HEK293 (cell line): ENCODE measurements at regions not wholly inside any gene's neighbourhood (a gene's known extent, or its start where the extent isn't known, plus 50 kb on each side); places are given as distances from the start of the nearest gene placed in this dataset.

Experiments
- CTCF ChIA-PET: fragments of 350-600 bp; formaldehyde crosslinking; extraction: SDS; loops from one replicate; lab custom pipeline; 2021; ENCODE audit warnings: antibody characterized with exemption; lab: Yijun Ruan, JAX
- POLR2A ChIA-PET: fragments of 300-600 bp; formaldehyde crosslinking; extraction: SDS; loops from one replicate; lab custom pipeline; 2020; ENCODE audit warnings: antibody characterized with exemption, inconsistent platforms; lab: Yijun Ruan, JAX
- H3K27ac ChIP-seq: fragments of 200-500 bp; sonication (Bioruptor generic); 2 replicates; pipeline ENCODE4 v1.5.1; 2014; ENCODE audit warnings: low read depth, low read length, control low read depth, inconsistent platforms; ENCODE audit errors: extremely low read depth
- H3K36me3 ChIP-seq, 2 experiments: fragments of 200-500 bp in 1 of 2; sonication (Bioruptor generic) in 1 of 2; 1 replicate in 1 of 2; 2 replicates in 1 of 2; pipeline ENCODE4 v1.5.1; 2014 to 2017; ENCODE audit warnings: inconsistent platforms in 2 of 2, low read length in 2 of 2; ENCODE audit not compliant: control insufficient read depth in 2 of 2, insufficient read depth in 1 of 2
- H3K4me1 ChIP-seq: fragments of 200-500 bp; sonication (Bioruptor generic); 2 replicates; pipeline ENCODE4 v1.5.1; 2014; ENCODE audit warnings: mild to moderate bottlenecking, low read length, inconsistent platforms; ENCODE audit not compliant: control insufficient read depth, insufficient read depth
- H3K4me3 ChIP-seq: 2 replicates; pipeline ENCODE4 v1.5.1; 2011; ENCODE audit warnings: low read depth, mild to moderate bottlenecking, control low read depth, low read length, moderate library complexity
- H3K9me3 ChIP-seq: fragments of 200-500 bp; sonication (Bioruptor generic); 2 replicates; pipeline ENCODE4 v1.5.1; 2014; ENCODE audit warnings: low read depth, low read length, inconsistent platforms; ENCODE audit not compliant: control insufficient read depth, insufficient read depth
- PATZ1 ChIP-seq: fragments of 450-650 bp; formaldehyde crosslinking; IDR thresholded peaks from 2 replicates; pipeline ENCODE4 v1.5.1; 2016; ENCODE audit warnings: missing biosample characterization, missing genetic modification characterization
- SETDB1 ChIP-seq: IDR thresholded peaks from one replicate; pipeline ENCODE4 v1.6.1; 2017; ENCODE audit warnings: mild to moderate bottlenecking, low read length, moderate library complexity, mixed read lengths; ENCODE audit not compliant: insufficient read length
- ZEB2 ChIP-seq: fragments of 450-650 bp; formaldehyde crosslinking; IDR thresholded peaks from 2 replicates; pipeline ENCODE4 v1.5.1; 2016; ENCODE audit warnings: missing biosample characterization, missing genetic modification characterization
- ZNF148 ChIP-seq: fragments of 450-650 bp; formaldehyde crosslinking; IDR thresholded peaks from 2 replicates; pipeline ENCODE4 v1.5.0; 2017; ENCODE audit warnings: missing biosample characterization, missing genetic modification characterization, borderline replicate concordance
- ZNF211 ChIP-seq: fragments of 450-650 bp; formaldehyde crosslinking; IDR thresholded peaks from 2 replicates; pipeline ENCODE4 v1.5.1; 2016; ENCODE audit warnings: low read depth, missing biosample characterization, missing genetic modification characterization
- ZNF274 ChIP-seq, 2 experiments: fragments of 200-500 bp in 1 of 2; fragments of 450-650 bp in 1 of 2; sonication (Bioruptor generic) in 1 of 2; formaldehyde crosslinking in 1 of 2; IDR thresholded peaks; 2 replicates each; pipeline versions ENCODE4 v1.5.1 to v1.6.1; 2014 to 2016; ENCODE audit warnings: borderline replicate concordance in 1 of 2, inconsistent platforms in 1 of 2, low read length in 1 of 2, missing biosample characterization in 1 of 2, missing genetic modification characterization in 1 of 2
- ZNF449 ChIP-seq: fragments of 450-650 bp; formaldehyde crosslinking; IDR thresholded peaks from 2 replicates; pipeline ENCODE4 v1.5.1; 2017; ENCODE audit warnings: missing biosample characterization, mild to moderate bottlenecking, missing genetic modification characterization, moderate library complexity
- ZNF510 ChIP-seq: fragments of 450-650 bp; formaldehyde crosslinking; IDR thresholded peaks from 2 replicates; pipeline ENCODE4 v1.5.1; 2018; ENCODE audit warnings: mild to moderate bottlenecking, missing genetic modification characterization, missing biosample characterization; ENCODE audit not compliant: insufficient replicate concordance
- ZNF692 ChIP-seq: fragments of 450-650 bp; formaldehyde crosslinking; IDR thresholded peaks from 2 replicates; pipeline ENCODE4 v1.5.1; 2016; ENCODE audit warnings: missing biosample characterization, missing genetic modification characterization
- ZNF76 ChIP-seq: fragments of 450-650 bp; formaldehyde crosslinking; IDR thresholded peaks from 2 replicates; pipeline ENCODE4; 2016; ENCODE audit warnings: low read depth, missing biosample characterization, missing genetic modification characterization, borderline replicate concordance
- ZNF837 ChIP-seq: fragments of 450-650 bp; formaldehyde crosslinking; IDR thresholded peaks from 2 replicates; pipeline ENCODE4 v1.5.1; 2016; ENCODE audit warnings: missing biosample characterization, missing genetic modification characterization
- ZSCAN23 ChIP-seq: fragments of 450-650 bp; formaldehyde crosslinking; IDR thresholded peaks from 2 replicates; pipeline ENCODE4 v1.5.1; 2016; ENCODE audit warnings: missing biosample characterization, missing genetic modification characterization

GRCh38 chr5:107766439-107766838, 95.7 kb upstream of the EFNA5 start:
- H3K9me3 ChIP-seq, result no peaks in the 10 kb centered on the region
- TF ChIP-seq ZNF274 (IDR thresholded peaks at IDR 0.05; ENCODE audit: low read length), result no peak
- no peak for TF ChIP-seq ZNF274 (tag by site-specific recombination; IDR thresholded peaks at IDR 0.05; ENCODE audit: borderline replicate concordance)
- no peak for TF ChIP-seq ZNF692 (tag by site-specific recombination)
- TF ChIP-seq ZNF76 (tag by site-specific recombination), result no peak
- no peak for TF ChIP-seq PATZ1
- TF ChIP-seq ZSCAN23 (tag by site-specific recombination), result no peak
- no peak for TF ChIP-seq ZNF211 (tag by site-specific recombination)
- no peak for TF ChIP-seq ZNF148 (tag by site-specific recombination)
- no peaks in the 10 kb centered on the region for H3K36me3 ChIP-seq
- no peak overlapping the region for H3K27ac ChIP-seq
- ChIA-PET POLR2A (interaction anchor here (0.6 kb wide), 1 partner anchor 1271 kb away, joined by 3 read pairs; no protein-coding TSS in a partner anchor), CTCF (no interaction called here)
- no peaks in the 10 kb centered on the region for H3K4me1 ChIP-seq
- no peak overlapping the region for H3K4me3 ChIP-seq

- ChIA-PET POLR2A (interaction anchor here (0.6 kb wide), 1 partner anchor 1271 kb away, joined by 3 read pairs; no protein-coding TSS in a partner anchor), CTCF (no interaction called here)
- Histone ChIP-seq H3K36me3 (no peaks in the 10 kb centered on the region), H3K4me1 (no peaks in the 10 kb centered on the region), H3K27ac (no peak overlapping the region), H3K4me3 (no peak overlapping the region), H3K9me3 (no peaks in the 10 kb centered on the region)
- TF ChIP-seq ZNF449 (tag by site-specific recombination) (no peak), ZEB2 (tag by site-specific recombination) (no peak), ZNF837 (tag by site-specific recombination) (no peak), ZNF148 (tag by site-specific recombination) (no peak), SETDB1 (no peak), ZNF76 (tag by site-specific recombination) (no peak), ZNF510 (no peak)
Measured at GRCh38 chr5:107765805-107766063, 95.0 kb upstream of the EFNA5 start.
